Spleen (tissue), 7 donors: ENCODE measurements at regions not wholly inside any gene's neighbourhood (a gene's known extent, or its start where the extent isn't known, plus 50 kb on each side); places are given as distances from the start of the nearest gene placed in this dataset.

ENCODE experiments used
- CTCF ChIP-seq, 11 experiments: fragments of 200-600 bp in 7 of 11; fragments of 450-650 bp in 4 of 11; sonication (generic) in 4 of 11; IDR thresholded peaks in 8 of 11; conservative IDR thresholded peaks in 3 of 11; 1 replicate in 7 of 11; 2 replicates in 4 of 11; pipeline versions ENCODE4 v1.4.0 to v1.8.0; 2016 to 2021; ENCODE audit warnings: antibody characterized with exemption in 11 of 11, inconsistent platforms in 4 of 11, mild to moderate bottlenecking in 1 of 11
- POLR2A ChIP-seq, 3 donors: fragments of 450-650 bp; IDR thresholded peaks; one replicate each; pipeline ENCODE4 v1.5.1; 2017; ENCODE audit warnings: antibody characterized with exemption in 3 of 3, mild to moderate bottlenecking in 1 of 3
- POLR2AphosphoS5 ChIP-seq, 3 donors: sonication (generic); formaldehyde crosslinking; IDR thresholded peaks; one replicate each; pipeline ENCODE4 v1.5.1; 2017; ENCODE audit warnings: antibody characterized with exemption in 3 of 3
- donor health status: DM: no; HTN: no; CAD: no; lungs with moderate emphysema.
- donor health status: DM: no; HTN: no; CAD: no.
- donor health status: DM: no; HTN: no; CAD: no.

GRCh38 chr13:72113076-72113475 lies 246.1 kb upstream of the DACH1 start:
- no peak for TF ChIP-seq POLR2AphosphoS5 (IDR thresholded peaks at IDR 0.05)
- TF ChIP-seq CTCF (IDR thresholded peaks at IDR 0.05 in 8 of 11, conservative IDR thresholded peaks at IDR 0.05 in 3 of 11), result no peak
- TF ChIP-seq POLR2A (IDR thresholded peaks at IDR 0.05), result no peak
